ENCODE measurements at regions not wholly inside any gene's neighbourhood (a gene's known extent, or its start where the extent isn't known, plus 50 kb on each side); places are given as distances from the start of the nearest gene placed in this dataset.

DNA sequence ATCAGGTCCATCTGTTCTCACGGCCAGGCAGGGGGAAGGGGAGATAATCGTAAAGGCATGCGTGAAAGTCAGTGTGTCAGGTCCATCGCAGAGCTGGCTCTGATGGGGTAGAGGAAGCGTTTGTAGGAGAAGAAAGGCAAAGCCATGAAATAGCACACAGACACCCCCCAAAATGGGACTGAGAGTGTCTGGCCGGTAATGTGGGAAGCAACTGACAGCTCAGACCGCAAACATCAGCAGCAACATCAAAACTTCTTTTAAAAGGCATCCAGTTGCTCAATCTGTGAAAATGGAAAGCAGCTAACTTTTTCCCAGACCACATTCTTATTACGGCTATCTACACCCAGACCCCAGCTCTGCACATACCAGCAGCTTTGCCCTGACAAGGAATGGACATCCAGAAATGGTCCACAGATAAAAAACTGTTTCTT lies 232.6 kb downstream of the EN1 start:
- Histone ChIP-seq H3K27me3 (ENCODE audit: control insufficient read depth in 2 of 2, insufficient read depth in 2 of 2, low read length in 2 of 2) (peaks cover 11 to 53% of the 10 kb centered on the region in 2 experiments; a peak in 3 of 5 replicates), H2AFZ (ENCODE audit: low read depth, low read length) (no peak overlapping the region), H3K9ac (ENCODE audit: insufficient read depth in 1 of 2, low read depth in 2 of 2, low read length in 2 of 2) (no peak overlapping the region), H3K4me3 (no peak overlapping the region), H3K9me3 (replicated peaks; ENCODE audit: control insufficient read depth, insufficient read depth, low read depth, low read length) (no peaks in the 10 kb centered on the region), H3K9me1 (ENCODE audit: control insufficient read depth, insufficient read depth, low read length) (no peaks in the 10 kb centered on the region), H4K20me1 (replicated peaks; ENCODE audit: control insufficient read depth, insufficient read depth, low read length) (no peaks in the 10 kb centered on the region), H3K27ac (ENCODE audit: extremely low read depth, low read depth, low read length) (no peak overlapping the region), H3K36me3 (ENCODE audit: control insufficient read depth, insufficient read depth, low read length) (no peaks in the 10 kb centered on the region), H3K79me2 (ENCODE audit: control insufficient read depth, insufficient read depth, low read length) (no peaks in the 10 kb centered on the region), H3K4me2 (ENCODE audit: insufficient read depth, low read length) (no peak overlapping the region), H3K4me1 (replicated peaks in 1 of 2; ENCODE audit: control insufficient read depth in 2 of 2, insufficient read depth in 2 of 2, low read length in 2 of 2) (no peaks in the 10 kb centered on the region)
- in situ Hi-C loops (cut with MboI): no loop called here
- under 1% methylated on average over 8 of the region's 8 CpGs for WGBS (ENCODE audit: insufficient coverage, low coverage, missing lambda C conversion rate)
- POLR2A ChIA-PET: no interaction called here
- no peak for FAIRE-seq
- ATAC-seq: no peak
- intact Hi-C loops (cut with micrococcal nuclease): no loop called here
- no TSS peak for BruUV-seq (replicated peaks)
- DNase-seq (ENCODE audit: extremely low read depth in 1 of 4, low spot score in 3 of 4): no peak
- TF ChIP-seq ZNF124 (CRISPR knock-in tag; IDR thresholded peaks at IDR 0.05): no peak
- no peak for TF ChIP-seq ERF (CRISPR knock-in tag; IDR thresholded peaks at IDR 0.05)
- TF ChIP-seq, protein P1, sequence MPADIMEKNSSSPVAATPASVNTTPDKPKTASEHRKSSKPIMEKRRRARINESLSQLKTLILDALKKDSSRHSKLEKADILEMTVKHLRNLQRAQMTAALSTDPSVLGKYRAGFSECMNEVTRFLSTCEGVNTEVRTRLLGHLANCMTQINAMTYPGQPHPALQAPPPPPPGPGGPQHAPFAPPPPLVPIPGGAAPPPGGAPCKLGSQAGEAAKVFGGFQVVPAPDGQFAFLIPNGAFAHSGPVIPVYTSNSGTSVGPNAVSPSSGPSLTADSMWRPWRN (IDR thresholded peaks at IDR 0.05; ENCODE audit: low read depth): no peak
- CTCF ChIA-PET (ENCODE audit: low intra/inter-chr PET ratio): no interaction called here

DNA sequence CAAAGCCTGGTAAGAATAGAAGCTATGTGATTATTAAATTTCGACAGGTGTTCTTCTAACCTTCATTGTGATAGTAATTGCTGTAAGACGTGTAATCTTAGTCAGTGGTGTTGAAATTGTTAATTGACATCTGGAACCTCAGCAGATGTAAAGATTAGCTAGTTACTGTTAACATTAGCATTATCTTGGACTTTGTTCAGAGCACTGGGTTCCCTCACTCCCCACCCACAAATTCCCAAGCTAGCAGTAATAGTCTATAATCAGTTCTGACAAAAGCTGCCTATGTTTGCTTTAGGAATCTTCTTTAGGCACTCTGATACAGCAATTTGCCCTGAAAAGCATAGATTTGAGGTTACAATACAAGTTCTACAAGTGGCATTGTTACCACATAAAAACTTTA lies 233.7 kb downstream of the EN1 start:
- Histone ChIP-seq H3K9me1 (ENCODE audit: control insufficient read depth, insufficient read depth, low read length) (no peaks in the 10 kb centered on the region), H4K20me1 (replicated peaks; ENCODE audit: control insufficient read depth, insufficient read depth, low read length) (no peaks in the 10 kb centered on the region), H3K27me3 (ENCODE audit: control insufficient read depth in 2 of 2, insufficient read depth in 2 of 2, low read length in 2 of 2) (peaks cover 11 to 49% of the 10 kb centered on the region in 2 experiments; a peak in 3 of 5 replicates), H2AFZ (ENCODE audit: low read depth, low read length) (no peak overlapping the region), H3K4me2 (ENCODE audit: insufficient read depth, low read length) (no peak overlapping the region), H3K79me2 (ENCODE audit: control insufficient read depth, insufficient read depth, low read length) (no peaks in the 10 kb centered on the region), H3K4me3 (no peak overlapping the region), H3K9me3 (replicated peaks; ENCODE audit: control insufficient read depth, insufficient read depth, low read depth, low read length) (no peaks in the 10 kb centered on the region), H3K9ac (ENCODE audit: insufficient read depth in 1 of 2, low read depth in 2 of 2, low read length in 2 of 2) (no peak overlapping the region), H3K4me1 (replicated peaks in 1 of 2; ENCODE audit: control insufficient read depth in 2 of 2, insufficient read depth in 2 of 2, low read length in 2 of 2) (no peaks in the 10 kb centered on the region), H3K36me3 (ENCODE audit: control insufficient read depth, insufficient read depth, low read length) (no peaks in the 10 kb centered on the region), H3K27ac (ENCODE audit: extremely low read depth, low read depth, low read length) (no peak overlapping the region)
- ChIA-PET POLR2A (no interaction called here), CTCF (ENCODE audit: low intra/inter-chr PET ratio) (no interaction called here)
- no peak for FAIRE-seq
- intact Hi-C loops (cut with micrococcal nuclease) (no loop called here), in situ Hi-C loops (cut with MboI) (no loop called here)
- WGBS (ENCODE audit: insufficient coverage, low coverage, missing lambda C conversion rate): 0% methylated on average over 2 of the region's 2 CpGs
- no peak for DNase-seq (ENCODE audit: extremely low read depth in 1 of 4, low spot score in 3 of 4)
- no TSS peak for BruUV-seq (replicated peaks)
- ATAC-seq: no peak
- TF ChIP-seq NFIC (IDR thresholded peaks at IDR 0.05) (no peak), TBL1XR1 (IDR thresholded peaks at IDR 0.05; ENCODE audit: low read length in 2 of 2) (no peak), RBM34 (IDR thresholded peaks at IDR 0.05; ENCODE audit: borderline replicate concordance, insufficient read depth, low read length) (no peak), ZFX (CRISPR knock-in tag; IDR thresholded peaks at IDR 0.05) (no peak), ZNF655 (CRISPR knock-in tag; IDR thresholded peaks at IDR 0.05) (no peak), NELFE (IDR thresholded peaks at IDR 0.05; ENCODE audit: insufficient read depth, insufficient read length) (no peak), ZNF583 (CRISPR knock-in tag; IDR thresholded peaks at IDR 0.05) (no peak), SMARCA5 (IDR thresholded peaks at IDR 0.05) (no peak), IRF1 (CRISPR knock-in tag; IDR thresholded peaks at IDR 0.05; ENCODE audit: borderline replicate concordance) (no peak), STAT6 (CRISPR knock-in tag; IDR thresholded peaks at IDR 0.05) (no peak)

Data from K562 (cell line).